Trophoblast cell (in vitro differentiated cells and primary cell): ENCODE measurements at regions not wholly inside any gene's neighbourhood (a gene's known extent, or its start where the extent isn't known, plus 50 kb on each side); places are given as distances from the start of the nearest gene placed in this dataset.

Experiments
- DNase-seq, 2 donors: peaks; one replicate each; pipeline ENCODE4 v3.0.0-alpha.2; 2016
- H2AFZ ChIP-seq: 2 replicates; pipeline ENCODE4 v1.6.1; 2013; ENCODE audit warnings: low read length, moderate library complexity, mild to moderate bottlenecking; ENCODE audit not compliant: insufficient read depth, poor library complexity
- H2AK5ac ChIP-seq: 2 replicates; pipeline ENCODE4 v1.6.1; 2013; ENCODE audit warnings: mild to moderate bottlenecking, low read length
- H2BK120ac ChIP-seq: 2 replicates; pipeline ENCODE4 v1.6.1; 2013; ENCODE audit warnings: low read length, mild to moderate bottlenecking, moderate library complexity; ENCODE audit not compliant: insufficient read depth, poor library complexity
- H2BK12ac ChIP-seq: 2 replicates; pipeline ENCODE4 v1.6.1; 2013; ENCODE audit warnings: mild to moderate bottlenecking, low read length, moderate library complexity
- H2BK5ac ChIP-seq: 2 replicates; pipeline ENCODE4 v1.6.1; 2013; ENCODE audit warnings: low read length, low read depth, moderate library complexity, mild to moderate bottlenecking; ENCODE audit not compliant: poor library complexity
- H3K14ac ChIP-seq: 2 replicates; pipeline ENCODE4 v1.6.1; 2013; ENCODE audit warnings: mild to moderate bottlenecking, low read length
- H3K18ac ChIP-seq: 2 replicates; pipeline ENCODE4 v1.6.1; 2013; ENCODE audit warnings: mild to moderate bottlenecking, low read length
- H3K23ac ChIP-seq: 2 replicates; pipeline ENCODE4 v1.6.1; 2013; ENCODE audit warnings: low read length
- H3K27ac ChIP-seq: 2 replicates; pipeline ENCODE4 v1.5.1; 2013; ENCODE audit warnings: low read depth, mild to moderate bottlenecking, inconsistent platforms, low read length, moderate library complexity
- H3K27me3 ChIP-seq: 2 replicates; pipeline ENCODE4 v1.6.1; 2013; ENCODE audit warnings: inconsistent platforms, mild to moderate bottlenecking, low read length, moderate library complexity; ENCODE audit not compliant: insufficient read depth
- H3K36me3 ChIP-seq, 2 experiments: 1 replicate in 1 of 2; 2 replicates in 1 of 2; pipeline ENCODE4 v1.6.1; 2013; ENCODE audit warnings: low read length in 2 of 2, mild to moderate bottlenecking in 2 of 2, moderate library complexity in 1 of 2; ENCODE audit not compliant: insufficient read depth in 2 of 2, control insufficient read depth in 1 of 2
- H3K4ac ChIP-seq: 2 replicates; pipeline ENCODE4 v1.6.1; 2013; ENCODE audit warnings: low read depth, mild to moderate bottlenecking, low read length, moderate library complexity
- H3K4me1 ChIP-seq, 2 experiments: 1 replicate in 1 of 2; 2 replicates in 1 of 2; pipeline ENCODE4 v1.6.1; 2013; ENCODE audit warnings: low read length in 2 of 2, mild to moderate bottlenecking in 2 of 2, moderate library complexity in 1 of 2; ENCODE audit not compliant: insufficient read depth in 2 of 2, control insufficient read depth in 1 of 2
- H3K4me2 ChIP-seq: 2 replicates; pipeline ENCODE4 v1.6.1; 2013; ENCODE audit warnings: inconsistent platforms, mild to moderate bottlenecking, low read length, moderate library complexity
- H3K4me3 ChIP-seq: 2 replicates; pipeline ENCODE4 v1.5.1; 2013; ENCODE audit warnings: mild to moderate bottlenecking, low read depth, low read length, inconsistent platforms
- H3K79me1 ChIP-seq: one replicate; pipeline ENCODE4 v1.6.1; 2013; ENCODE audit warnings: low read length
- H3K79me2 ChIP-seq: 2 replicates; pipeline ENCODE4 v1.6.1; 2013; ENCODE audit warnings: low read length, mild to moderate bottlenecking; ENCODE audit not compliant: control insufficient read depth, insufficient read depth, poor library complexity
- H3K9ac ChIP-seq: 2 replicates; pipeline ENCODE4 v1.6.1; 2013; ENCODE audit warnings: mild to moderate bottlenecking, low read length
- H3K9me3 ChIP-seq: 2 replicates; pipeline ENCODE4 v1.6.1; 2013; ENCODE audit warnings: low read depth, mild to moderate bottlenecking, control low read depth, inconsistent platforms, low read length; ENCODE audit not compliant: insufficient read depth
- H4K12ac ChIP-seq: 2 replicates; pipeline ENCODE4 v1.6.1; 2013; ENCODE audit warnings: low read depth, mild to moderate bottlenecking, low read length, moderate library complexity
- H4K8ac ChIP-seq: 2 replicates; pipeline ENCODE4 v1.6.1; 2013; ENCODE audit warnings: low read depth, mild to moderate bottlenecking, low read length, moderate library complexity
- H4K91ac ChIP-seq: one replicate; pipeline ENCODE4 v1.6.1; 2013; ENCODE audit warnings: low read depth, mild to moderate bottlenecking, low read length, moderate library complexity
- WGBS: extraction: QIAGEN DNeasy Blood & Tissue Kit; methylation state at CpG from one replicate; pipeline ENCODE4 v1.1.7; 2013; ENCODE audit warnings: missing lambda C conversion rate; ENCODE audit not compliant: insufficient read length, insufficient coverage; ENCODE audit errors: extremely low coverage; 5-methylcytosine and 5-hydroxymethylcytosine counted together

GRCh38 chr2:16871411-16871810, 205.8 kb upstream of the CYRIA start:
- Histone ChIP-seq H3K27me3 (no peaks in the 10 kb centered on the region), H3K9ac (no peak overlapping the region), H4K12ac (no peak overlapping the region), H2BK5ac (no peak overlapping the region), H3K4me1 (no peaks in the 10 kb centered on the region), H3K79me2 (no peaks in the 10 kb centered on the region), H3K9me3 (no peaks in the 10 kb centered on the region), H4K8ac (no peak overlapping the region), H3K79me1 (no peaks in the 10 kb centered on the region), H3K4ac (no peak overlapping the region), H2BK120ac (no peak overlapping the region), H3K27ac (no peak overlapping the region), H3K23ac (no peak overlapping the region), H3K4me3 (no peak overlapping the region), H3K36me3 (no peaks in the 10 kb centered on the region), H2AK5ac (no peak overlapping the region), H4K91ac (no peak overlapping the region), H3K4me2 (no peak overlapping the region), H2AFZ (no peak overlapping the region), H3K18ac (no peak overlapping the region), H2BK12ac (no peak overlapping the region), H3K14ac (no peak overlapping the region)
- no CpG with 5 or more reads among the region's 2 CpGs for WGBS
- no peak for DNase-seq

GRCh38 chr2:16870491-16871076, 204.9 kb upstream of the CYRIA start:
- Histone ChIP-seq H3K27ac (no peak overlapping the region), H2BK120ac (no peak overlapping the region), H4K91ac (no peak overlapping the region), H3K36me3 (no peaks in the 10 kb centered on the region), H3K27me3 (no peaks in the 10 kb centered on the region), H4K12ac (no peak overlapping the region), H3K79me1 (no peaks in the 10 kb centered on the region), H2BK12ac (no peak overlapping the region), H2BK5ac (no peak overlapping the region), H3K14ac (no peak overlapping the region), H3K9me3 (no peaks in the 10 kb centered on the region), H2AK5ac (no peak overlapping the region), H3K4me3 (no peak overlapping the region), H4K8ac (no peak overlapping the region), H2AFZ (no peak overlapping the region), H3K18ac (no peak overlapping the region), H3K9ac (no peak overlapping the region), H3K4ac (no peak overlapping the region), H3K23ac (no peak overlapping the region), H3K4me2 (no peak overlapping the region), H3K79me2 (no peaks in the 10 kb centered on the region), H3K4me1 (no peaks in the 10 kb centered on the region)
- DNase-seq: no peak
- WGBS: 100% methylated on average over 1 of the region's 5 CpGs

- no peaks in the 10 kb centered on the region for H3K36me3 ChIP-seq
- H3K27me3 ChIP-seq: no peaks in the 10 kb centered on the region
- no peak overlapping the region for H3K4ac ChIP-seq
- no peak overlapping the region for H3K9ac ChIP-seq
- H3K18ac ChIP-seq: no peak overlapping the region
- no peak overlapping the region for H4K91ac ChIP-seq
- H3K14ac ChIP-seq: no peak overlapping the region
- no peak overlapping the region for H2BK120ac ChIP-seq
- H4K8ac ChIP-seq: no peak overlapping the region
- no peak overlapping the region for H2AK5ac ChIP-seq
- no peak overlapping the region for H2AFZ ChIP-seq
- H3K79me2 ChIP-seq: no peaks in the 10 kb centered on the region
- no peak for DNase-seq
- H3K27ac ChIP-seq: no peak overlapping the region
- H3K79me1 ChIP-seq: no peaks in the 10 kb centered on the region
- no peak overlapping the region for H3K4me3 ChIP-seq
- H3K4me2 ChIP-seq: no peak overlapping the region
- H2BK5ac ChIP-seq: no peak overlapping the region
- no peak overlapping the region for H3K23ac ChIP-seq
- no peak overlapping the region for H2BK12ac ChIP-seq
- H3K9me3 ChIP-seq: no peaks in the 10 kb centered on the region
- H4K12ac ChIP-seq: no peak overlapping the region
- H3K4me1 ChIP-seq: no peaks in the 10 kb centered on the region
- WGBS: no CpG with 5 or more reads among the region's 4 CpGs
Measured at GRCh38 chr2:16869711-16870110, 204.1 kb upstream of the CYRIA start.

GRCh38 chr2:16862471-16862870, 196.8 kb upstream of the CYRIA start:
- no peaks in the 10 kb centered on the region for H3K79me1 ChIP-seq
- H3K4ac ChIP-seq: no peak overlapping the region
- no peak overlapping the region for H2BK12ac ChIP-seq
- H3K4me2 ChIP-seq: no peak overlapping the region
- no peaks in the 10 kb centered on the region for H3K36me3 ChIP-seq
- DNase-seq: peak; percentile 66 to 89
- H3K79me2 ChIP-seq: no peaks in the 10 kb centered on the region
- no peaks in the 10 kb centered on the region for H3K9me3 ChIP-seq
- no peaks in the 10 kb centered on the region for H3K27me3 ChIP-seq
- H3K9ac ChIP-seq: no peak overlapping the region
- no peak overlapping the region for H3K14ac ChIP-seq
- no peak overlapping the region for H3K18ac ChIP-seq
- H4K91ac ChIP-seq: no peak overlapping the region
- H3K4me3 ChIP-seq: no peak overlapping the region
- no peak overlapping the region for H3K27ac ChIP-seq
- no peaks in the 10 kb centered on the region for H3K4me1 ChIP-seq
- no peak overlapping the region for H2BK5ac ChIP-seq
- no peak overlapping the region for H2AK5ac ChIP-seq
- H2AFZ ChIP-seq: no peak overlapping the region
- H3K23ac ChIP-seq: no peak overlapping the region
- no peak overlapping the region for H2BK120ac ChIP-seq
- no peak overlapping the region for H4K8ac ChIP-seq
- WGBS: no CpG with 5 or more reads among the region's 6 CpGs
- H4K12ac ChIP-seq: no peak overlapping the region
